SH-SY5Y (cell line): ENCODE measurements at regions not wholly inside any gene's neighbourhood (a gene's known extent, or its start where the extent isn't known, plus 50 kb on each side); places are given as distances from the start of the nearest gene placed in this dataset.

Experiments
- GATA2 ChIP-seq: IDR thresholded peaks from 2 replicates; pipeline ENCODE4 v1.6.1; 2011; ENCODE audit warnings: mild to moderate bottlenecking, low read depth, low read length
- GATA3 ChIP-seq: IDR thresholded peaks from 2 replicates; pipeline ENCODE4 v1.6.1; 2011; ENCODE audit warnings: low read depth, mild to moderate bottlenecking, low read length, moderate library complexity

DNA sequence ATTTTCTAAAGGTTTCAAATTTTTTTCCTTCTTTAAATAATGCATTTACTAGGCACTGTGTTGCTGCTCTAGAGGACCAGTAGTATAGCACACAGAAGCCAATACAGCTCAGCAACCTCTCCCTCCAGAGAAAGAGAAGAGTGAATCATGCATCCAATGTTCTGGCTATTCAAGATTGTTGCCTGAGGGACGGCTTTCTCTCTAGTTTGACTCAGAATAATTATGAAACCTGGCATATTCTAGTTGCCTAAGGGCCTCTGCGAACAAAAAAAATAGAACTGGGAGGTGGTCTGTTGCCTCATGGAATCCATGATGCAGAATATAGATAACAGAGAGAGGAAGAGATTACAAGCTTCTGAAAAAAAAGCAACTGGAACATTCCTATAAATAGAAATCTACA lies 1233.3 kb upstream of the PABPC4L start:
- TF ChIP-seq GATA3 (no peak), GATA2 (no peak)
